A673 (cell line): ENCODE measurements at regions not wholly inside any gene's neighbourhood (a gene's known extent, or its start where the extent isn't known, plus 50 kb on each side); places are given as distances from the start of the nearest gene placed in this dataset.
"Not testable (repeated sequence)": the region's sequence is repeated elsewhere in the genome, so short reads cannot be mapped to it uniquely, and the experiment has no call there.

Experiments used
- BruUV-seq: library from RNA; stranded (reverse); fragments of 400-500 nt; replicated peaks from 2 replicates; lab custom pipeline; 2021; lab: Mats Ljungman, UMichigan
- CTCF ChIA-PET: fragments of 300-600 bp; sonication (Branson Sonifier 250); formaldehyde crosslinking; loops from one replicate; lab custom pipeline; 2022; ENCODE audit warnings: antibody characterized with exemption; lab: Charles Lee
- POLR2A ChIA-PET: fragments of 300-600 bp; sonication (Branson Sonifier 250); formaldehyde crosslinking; loops from one replicate; lab custom pipeline; 2022; ENCODE audit warnings: antibody characterized with exemption; ENCODE audit not compliant: low non-redundant PET; lab: Charles Lee
- DNase-seq: peaks from one replicate; pipeline ENCODE4 v3.0.0-alpha.2; 2015; ENCODE audit warnings: low spot score
- H3K27ac ChIP-seq: fragments of 200-600 bp; sonication (generic); 2 replicates; pipeline ENCODE4 v1.5.1; 2016; ENCODE audit warnings: mixed run types, low read depth, mild to moderate bottlenecking, mixed read lengths, antibody characterized with exemption, low read length; ENCODE audit not compliant: poor library complexity, severe bottlenecking
- H3K27me3 ChIP-seq: fragments of 200-600 bp; sonication (generic); replicated peaks from 2 replicates; pipeline ENCODE4 v1.6.1; 2017; ENCODE audit warnings: mixed run types, low read depth, mild to moderate bottlenecking, mixed read lengths, antibody characterized with exemption, low read length; ENCODE audit not compliant: insufficient read depth, poor library complexity
- H3K36me3 ChIP-seq: fragments of 200-600 bp; sonication (generic); 2 replicates; pipeline ENCODE4 v1.6.1; 2016; ENCODE audit warnings: mixed run types, mild to moderate bottlenecking, mixed read lengths, antibody characterized with exemption, low read length; ENCODE audit not compliant: insufficient read depth, poor library complexity, severe bottlenecking
- H3K4me1 ChIP-seq: fragments of 200-600 bp; sonication (generic); 2 replicates; pipeline ENCODE4 v1.6.1; 2017; ENCODE audit warnings: mixed run types, mild to moderate bottlenecking, mixed read lengths, antibody characterized with exemption, low read length; ENCODE audit not compliant: insufficient read depth, poor library complexity, severe bottlenecking
- H3K4me3 ChIP-seq: fragments of 200-600 bp; sonication (generic); 2 replicates; pipeline ENCODE4 v1.5.1; 2016; ENCODE audit warnings: low read depth, mixed run types, mild to moderate bottlenecking, mixed read lengths, low read length; ENCODE audit not compliant: poor library complexity, severe bottlenecking
- H3K9me3 ChIP-seq: fragments of 200-600 bp; sonication (generic); 2 replicates; pipeline ENCODE4 v1.6.1; 2016; ENCODE audit warnings: mixed run types, low read depth, mild to moderate bottlenecking, mixed read lengths, antibody characterized with exemption, low read length; ENCODE audit not compliant: poor library complexity, severe bottlenecking
- EZH2 ChIP-seq: fragments of 200-600 bp; sonication (generic); IDR thresholded peaks from 2 replicates; pipeline ENCODE4 v1.6.1; 2017; ENCODE audit warnings: borderline replicate concordance, low read depth, mild to moderate bottlenecking, mixed read lengths, antibody characterized with exemption, low read length; ENCODE audit not compliant: poor library complexity, severe bottlenecking
- intact Hi-C: fragments of 100-400 bp; cut with micrococcal nuclease; formaldehyde crosslinking; loops from one replicate; pipeline ENCODE4 v1.10.0; 2022; ENCODE audit not compliant: unreplicated experiment
- TF ChIP-seq, protein P1 (sequence below): fragments of 300-800, 200-600 bp; sonication (generic); conservative IDR thresholded peaks from 2 replicates; pipeline ENCODE4 v1.5.1; 2017; ENCODE audit warnings: low read depth, mild to moderate bottlenecking, antibody characterized with exemption, low read length, moderate library complexity, mixed read lengths

DNA sequence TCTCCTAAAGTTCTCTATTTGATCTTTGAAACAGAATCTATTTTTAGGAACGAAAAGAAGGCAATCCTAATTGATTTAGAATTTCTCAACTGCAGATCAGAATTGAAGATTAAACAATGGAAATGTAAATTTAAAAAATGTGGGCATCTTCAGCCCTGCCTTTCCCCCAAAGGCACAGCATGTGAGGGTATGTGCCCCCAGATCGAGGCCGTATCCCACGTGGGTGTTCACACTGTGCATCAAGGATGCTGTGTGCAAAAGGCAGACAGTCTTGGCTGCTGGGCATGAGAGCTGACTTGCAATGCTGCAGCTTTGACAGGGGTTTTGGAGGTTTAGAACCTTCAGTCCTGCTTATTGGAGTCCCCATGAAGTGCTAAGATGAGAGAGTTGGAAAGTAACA lies 346.3 kb downstream of the VRK1 start:
- Histone ChIP-seq H3K36me3 (no peaks in the 10 kb centered on the region), H3K27ac (no peak overlapping the region), H3K4me3 (no peak overlapping the region), H3K27me3 (no peaks in the 10 kb centered on the region), H3K9me3 (no peaks in the 10 kb centered on the region), H3K4me1 (no peaks in the 10 kb centered on the region)
- no TSS peak for BruUV-seq
- ChIA-PET POLR2A (no interaction called here), CTCF (no interaction called here)
- no peak for DNase-seq
- intact Hi-C loops, result no loop called here
- TF ChIP-seq, protein P1, sequence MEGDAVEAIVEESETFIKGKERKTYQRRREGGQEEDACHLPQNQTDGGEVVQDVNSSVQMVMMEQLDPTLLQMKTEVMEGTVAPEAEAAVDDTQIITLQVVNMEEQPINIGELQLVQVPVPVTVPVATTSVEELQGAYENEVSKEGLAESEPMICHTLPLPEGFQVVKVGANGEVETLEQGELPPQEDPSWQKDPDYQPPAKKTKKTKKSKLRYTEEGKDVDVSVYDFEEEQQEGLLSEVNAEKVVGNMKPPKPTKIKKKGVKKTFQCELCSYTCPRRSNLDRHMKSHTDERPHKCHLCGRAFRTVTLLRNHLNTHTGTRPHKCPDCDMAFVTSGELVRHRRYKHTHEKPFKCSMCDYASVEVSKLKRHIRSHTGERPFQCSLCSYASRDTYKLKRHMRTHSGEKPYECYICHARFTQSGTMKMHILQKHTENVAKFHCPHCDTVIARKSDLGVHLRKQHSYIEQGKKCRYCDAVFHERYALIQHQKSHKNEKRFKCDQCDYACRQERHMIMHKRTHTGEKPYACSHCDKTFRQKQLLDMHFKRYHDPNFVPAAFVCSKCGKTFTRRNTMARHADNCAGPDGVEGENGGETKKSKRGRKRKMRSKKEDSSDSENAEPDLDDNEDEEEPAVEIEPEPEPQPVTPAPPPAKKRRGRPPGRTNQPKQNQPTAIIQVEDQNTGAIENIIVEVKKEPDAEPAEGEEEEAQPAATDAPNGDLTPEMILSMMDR, result no peak
- TF ChIP-seq EZH2, result no peak

GRCh38 chr14:97148021-97148420 lies 350.8 kb downstream of the VRK1 start:
- BruUV-seq, H3K4me1 ChIP-seq, DNase-seq, POLR2A ChIA-PET, intact Hi-C loops, H3K9me3 ChIP-seq, H3K27me3 ChIP-seq, H3K4me3 ChIP-seq, CTCF ChIA-PET, H3K27ac ChIP-seq, H3K36me3 ChIP-seq: not testable (repeated sequence)

GRCh38 chr14:97149775-97150174 lies 352.6 kb downstream of the VRK1 start:
- Histone ChIP-seq H3K9me3 (no peaks in the 10 kb centered on the region), H3K36me3 (no peaks in the 10 kb centered on the region), H3K4me3 (no peak overlapping the region), H3K27me3 (no peaks in the 10 kb centered on the region), H3K4me1 (peaks cover 9% of the 10 kb centered on the region), H3K27ac (peak overlapping the region; percentile 35)
- intact Hi-C loops, result loop anchor here (5.0 kb wide), 1 partner anchor 82 kb away; no protein-coding TSS in a partner anchor
- CTCF ChIA-PET, result no interaction called here
- no TSS peak for BruUV-seq
- POLR2A ChIA-PET, result no interaction called here
- DNase-seq, result no peak
- TF ChIP-seq EZH2, result no peak
- TF ChIP-seq, protein P1, result no peak

GRCh38 chr14:97153527-97153926 lies 356.3 kb downstream of the VRK1 start:
- no peaks in the 10 kb centered on the region for H3K27me3 ChIP-seq
- CTCF ChIA-PET, result interaction anchor here (0.7 kb wide), 1 partner anchor 17 kb away, joined by 5 read pairs; no protein-coding TSS in a partner anchor
- peak overlapping the region; percentile 67 for H3K27ac ChIP-seq
- H3K4me1 ChIP-seq, result peaks cover 9% of the 10 kb centered on the region
- H3K9me3 ChIP-seq, result no peaks in the 10 kb centered on the region
- BruUV-seq, result TSS peak; percentile 57
- DNase-seq, result no peak
- H3K36me3 ChIP-seq, result no peaks in the 10 kb centered on the region
- no peak overlapping the region for H3K4me3 ChIP-seq
- TF ChIP-seq EZH2, result no peak
- TF ChIP-seq, protein P1, result no peak
- intact Hi-C loops, result loop anchor here (5.0 kb wide), 1 partner anchor 86 kb away; no protein-coding TSS in a partner anchor
- POLR2A ChIA-PET, result interaction anchor here (0.6 kb wide), 2 partner anchors 62 to 1234 kb away, joined by 3 to 13 read pairs; no protein-coding TSS in a partner anchor
